GM21576 (cell line): ENCODE measurements at regions not wholly inside any gene's neighbourhood (a gene's known extent, or its start where the extent isn't known, plus 50 kb on each side); places are given as distances from the start of the nearest gene placed in this dataset.

Source experiments
- ATAC-seq: cut with Tn5 transposase; IDR thresholded peaks from one replicate; pipeline ENCODE4 v1.9.1; 2021; ENCODE audit warnings: mild to moderate bottlenecking, moderate library complexity; ENCODE audit not compliant: unreplicated experiment

DNA sequence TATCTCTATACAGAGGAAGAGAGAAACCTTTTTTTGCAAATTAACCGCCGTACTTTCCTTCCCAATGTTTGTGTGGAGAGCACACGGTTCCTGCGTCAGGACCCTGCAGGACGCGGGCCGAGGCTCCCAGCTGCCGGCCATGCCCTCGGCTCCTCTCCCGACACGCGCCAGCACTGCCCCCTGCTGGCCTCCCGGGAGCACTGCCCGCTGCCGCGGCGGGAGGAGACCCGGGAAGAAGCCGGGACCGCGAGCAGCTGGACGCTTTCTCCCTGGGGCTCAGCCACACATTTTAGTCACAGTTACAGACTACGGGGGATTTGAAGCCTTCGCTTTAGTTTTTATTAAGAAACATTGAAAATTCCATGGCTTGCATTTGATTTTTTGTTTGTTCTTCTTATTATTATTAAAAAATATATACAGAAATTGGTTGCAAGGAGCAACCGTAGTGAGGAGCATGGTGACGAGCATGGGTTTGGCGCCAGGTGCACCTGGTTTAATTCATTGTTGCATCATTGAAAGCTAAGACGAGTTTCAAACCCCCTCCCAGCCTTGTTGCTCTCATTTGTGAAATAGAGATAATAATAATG lies 401.2 kb downstream of the GALR1 start:
- peak; percentile 66 for ATAC-seq

DNA sequence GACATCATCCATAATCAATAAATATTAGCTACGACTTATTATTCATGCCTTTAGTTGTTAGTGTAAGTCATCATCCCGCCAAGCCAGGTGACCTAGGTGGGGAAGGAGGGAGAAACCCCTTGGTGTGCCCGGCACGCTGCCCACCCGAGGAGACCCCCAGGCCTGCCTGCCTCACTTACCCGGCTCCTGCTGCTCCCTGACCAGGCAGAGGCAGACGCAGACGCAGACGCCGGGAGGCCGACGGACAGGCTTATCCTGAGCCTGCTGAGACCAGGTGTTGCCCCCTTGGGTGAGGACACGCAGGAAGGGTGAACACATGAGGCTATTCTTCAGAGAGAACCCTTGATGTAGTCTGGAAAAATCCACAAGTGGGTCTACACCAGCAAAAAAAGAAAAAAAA lies 401.8 kb downstream of the GALR1 start:
- no peak for ATAC-seq

DNA sequence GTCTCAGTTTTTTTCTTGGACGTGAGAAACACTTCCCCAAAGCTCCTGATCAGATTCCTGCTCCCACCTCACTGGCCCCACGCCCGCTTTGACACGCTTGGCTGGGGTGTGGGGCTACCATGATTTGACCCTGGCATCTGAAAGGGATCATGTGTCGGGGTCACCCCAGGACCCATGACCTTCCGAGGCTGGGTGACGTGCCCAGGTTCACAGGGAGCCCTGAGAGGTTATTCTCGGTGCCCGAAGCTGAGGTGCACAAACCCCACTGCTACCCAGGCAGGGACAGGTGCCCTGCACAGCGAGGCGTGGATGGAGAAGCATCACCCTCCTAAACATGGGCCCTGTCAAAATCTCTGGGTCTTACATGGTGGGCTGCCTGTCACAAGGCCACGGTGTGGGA lies 404.1 kb downstream of the GALR1 start:
- no peak for ATAC-seq

DNA sequence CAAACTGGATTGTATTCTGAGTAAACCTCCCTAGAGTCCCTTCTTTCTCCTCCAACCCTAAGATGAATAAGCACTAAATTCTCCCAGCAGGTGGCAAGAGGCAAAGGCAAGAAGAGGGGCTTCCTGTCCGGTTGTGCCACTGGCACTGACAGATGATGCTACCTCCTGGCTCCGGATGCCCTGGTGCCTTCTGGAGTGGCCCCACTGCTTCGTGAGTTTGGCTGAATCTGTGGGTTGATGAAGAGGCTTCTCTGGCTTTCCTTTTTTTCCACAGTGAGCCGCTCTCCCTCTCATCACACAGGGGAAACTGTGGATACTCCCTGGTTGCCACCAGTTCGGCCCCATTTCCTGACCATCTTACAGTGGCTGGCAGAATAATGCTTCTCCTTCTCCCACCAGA lies 404.7 kb downstream of the GALR1 start:
- no peak for ATAC-seq

DNA sequence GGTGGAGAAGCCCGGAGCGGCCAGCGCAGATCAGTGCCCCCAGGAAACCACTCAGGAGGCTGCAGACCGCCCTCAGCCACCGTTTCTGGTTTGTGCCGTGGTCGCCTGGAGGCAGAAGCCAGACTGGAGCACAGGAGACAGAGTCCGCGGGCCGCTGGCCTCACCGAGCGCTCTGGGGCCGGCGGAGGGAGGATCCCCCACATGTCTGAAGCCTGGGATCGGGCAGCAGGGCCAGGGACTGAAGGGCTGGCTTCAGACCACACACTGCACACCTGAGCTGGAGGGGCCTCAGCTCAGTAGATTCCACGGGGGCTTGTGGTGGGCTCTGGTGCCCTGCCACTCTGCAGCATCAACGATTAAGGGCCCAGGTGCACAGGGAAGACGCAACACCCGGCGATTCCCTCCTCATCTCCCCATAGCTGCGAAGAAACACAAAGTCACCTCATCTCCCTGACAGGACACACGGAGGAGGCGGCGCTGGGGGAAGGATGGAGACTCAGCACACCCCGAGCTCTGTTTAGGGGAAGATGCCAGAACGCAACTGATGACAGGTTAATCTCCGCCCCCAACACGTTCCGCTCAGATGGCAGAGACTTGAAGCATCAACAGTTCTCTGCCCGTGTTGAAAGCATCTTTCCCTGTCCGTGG lies 408.1 kb downstream of the GALR1 start:
- no peak for ATAC-seq

DNA sequence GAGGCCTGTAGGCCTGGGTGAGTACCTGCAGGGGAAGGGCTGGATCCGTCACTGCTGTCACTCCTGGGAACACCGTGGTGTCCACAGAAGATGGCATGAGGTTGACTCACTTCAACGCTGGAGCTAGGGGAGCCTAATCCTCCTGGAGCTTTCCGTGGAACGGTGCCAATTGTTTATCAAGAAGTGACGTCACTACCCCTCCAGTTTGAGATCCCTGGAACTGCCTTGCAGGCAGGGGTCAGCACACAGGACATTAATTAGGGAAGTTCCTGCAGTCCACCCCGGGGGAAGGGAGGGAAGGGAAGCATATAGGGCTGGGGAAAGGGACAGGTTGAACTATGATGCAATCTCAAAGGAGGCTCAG lies 408.6 kb downstream of the GALR1 start:
- no peak for ATAC-seq

DNA sequence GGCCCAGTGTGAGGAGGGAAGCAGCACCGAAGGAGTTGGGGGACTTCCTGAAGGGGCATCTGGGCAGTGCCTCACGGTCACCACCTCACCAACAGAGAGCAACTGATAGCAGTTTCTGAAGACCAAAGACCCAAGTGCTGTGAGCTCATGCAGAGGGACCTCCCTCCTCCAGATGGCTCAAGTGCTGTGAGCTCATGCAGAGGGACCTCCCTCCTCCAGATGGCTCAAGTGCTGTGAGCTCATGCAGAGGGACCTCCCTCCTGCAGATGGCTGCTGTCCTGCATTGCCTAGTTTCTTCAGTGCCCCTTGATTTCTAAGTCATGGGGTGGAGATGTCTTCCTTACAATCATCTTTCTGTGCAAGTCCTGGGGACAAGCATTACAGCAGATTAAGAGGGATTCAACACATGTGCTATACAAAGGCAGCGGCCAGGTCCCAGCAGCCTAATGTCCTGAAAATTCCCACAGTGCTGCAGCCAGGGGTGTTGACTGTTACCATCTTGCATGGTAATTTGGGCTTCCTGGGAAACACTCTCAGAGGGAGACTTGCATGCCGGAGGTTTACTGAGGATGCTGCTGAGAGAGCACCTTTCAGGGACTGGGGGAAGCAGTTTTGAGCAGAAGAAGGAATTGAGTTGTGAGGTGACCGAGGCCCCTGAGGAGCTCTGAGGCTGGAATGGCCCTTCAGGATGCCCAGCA lies 409.3 kb downstream of the GALR1 start:
- ATAC-seq: no peak

DNA sequence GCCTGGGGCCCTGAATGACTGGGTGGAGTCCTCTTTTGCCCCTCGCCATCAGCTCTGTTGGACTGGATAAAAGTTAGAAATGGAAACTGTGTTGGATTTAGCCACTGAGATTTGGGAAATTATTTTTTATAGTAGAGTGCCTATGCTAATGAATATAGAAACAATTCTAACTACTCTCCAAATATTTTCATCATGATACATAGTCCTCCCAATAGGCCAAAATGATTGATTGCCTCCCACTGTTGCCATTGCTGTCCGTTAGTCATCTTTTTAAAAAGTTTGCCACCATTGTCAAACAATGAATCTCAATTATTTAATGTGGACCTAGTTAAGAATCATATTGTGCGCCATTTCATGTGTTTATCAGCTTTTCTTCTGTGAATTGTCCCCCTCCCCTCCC lies 417.0 kb downstream of the GALR1 start:
- no peak for ATAC-seq

DNA sequence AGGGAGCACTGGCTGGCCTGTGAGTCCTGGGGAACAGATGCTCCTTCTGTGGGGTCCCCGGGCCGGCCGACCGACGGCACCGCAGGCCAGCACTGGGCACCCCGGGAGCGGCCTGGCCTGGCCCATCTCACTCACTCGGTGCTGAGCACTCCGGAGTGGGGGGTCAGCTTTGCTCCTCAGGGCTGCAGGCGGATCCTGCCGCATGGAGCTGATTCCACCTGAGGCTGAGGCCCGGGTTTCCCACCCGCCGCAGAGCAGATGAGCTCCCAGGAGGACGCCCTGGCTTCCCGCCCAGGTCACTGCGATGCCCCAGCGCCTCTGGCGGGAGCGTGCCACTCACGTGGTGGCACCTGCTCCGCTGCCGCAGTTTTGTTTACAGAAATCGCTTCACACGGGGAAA lies 418.6 kb downstream of the GALR1 start:
- no peak for ATAC-seq

DNA sequence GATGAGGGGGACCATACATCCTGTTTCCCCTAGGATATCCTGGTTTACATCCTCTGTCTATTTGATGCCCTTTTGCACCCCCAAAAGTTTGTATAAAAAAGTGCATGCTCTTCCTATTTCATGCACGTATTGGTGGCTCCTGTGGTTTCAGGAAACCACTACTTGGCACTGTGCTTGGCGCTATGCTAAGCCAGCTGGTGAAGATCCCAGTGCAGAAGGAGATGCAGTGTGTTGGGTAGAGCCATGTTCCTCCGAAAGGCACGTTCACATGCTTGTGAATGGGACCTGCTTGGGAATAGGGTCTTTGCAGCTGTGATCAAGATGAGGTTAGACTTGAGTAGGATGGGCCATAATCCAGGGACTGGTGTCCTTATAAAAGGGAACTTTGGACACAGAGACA lies 419.7 kb downstream of the GALR1 start:
- ATAC-seq: no peak

DNA sequence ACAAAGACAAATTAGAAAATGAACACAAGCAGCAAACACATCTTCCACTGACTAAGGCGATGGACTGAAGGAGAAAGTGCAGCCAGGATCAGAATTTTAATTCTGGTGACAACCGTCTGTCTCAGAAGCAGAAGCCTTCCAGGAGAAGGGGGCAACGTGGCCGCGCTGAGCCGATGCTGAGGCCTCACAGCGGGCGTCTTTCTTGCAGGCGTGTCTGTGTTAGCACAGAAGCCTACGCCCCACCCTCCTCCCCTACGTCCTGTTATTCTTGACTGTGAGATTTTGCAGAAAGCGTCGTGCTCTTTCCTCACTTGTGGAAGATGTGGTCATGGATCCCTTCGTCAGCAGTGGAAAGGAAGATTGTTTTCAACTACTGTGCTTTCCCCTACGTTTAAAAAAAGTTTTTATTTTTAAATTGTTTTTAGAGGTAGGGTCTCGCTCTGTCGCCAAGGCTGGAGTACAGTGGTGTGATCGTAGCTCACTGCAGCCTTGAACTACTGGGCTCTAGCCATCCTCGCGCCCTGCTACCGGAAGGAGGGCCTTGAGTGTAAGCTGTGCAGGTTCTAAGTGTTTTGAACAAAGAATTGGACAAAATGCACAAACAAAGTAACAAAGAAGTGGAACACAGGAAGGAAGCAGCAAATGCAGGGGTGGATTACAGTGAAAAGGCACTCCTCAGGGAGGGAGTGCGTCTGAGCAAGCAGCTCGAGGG lies 422.0 kb downstream of the GALR1 start:
- ATAC-seq: no peak

DNA sequence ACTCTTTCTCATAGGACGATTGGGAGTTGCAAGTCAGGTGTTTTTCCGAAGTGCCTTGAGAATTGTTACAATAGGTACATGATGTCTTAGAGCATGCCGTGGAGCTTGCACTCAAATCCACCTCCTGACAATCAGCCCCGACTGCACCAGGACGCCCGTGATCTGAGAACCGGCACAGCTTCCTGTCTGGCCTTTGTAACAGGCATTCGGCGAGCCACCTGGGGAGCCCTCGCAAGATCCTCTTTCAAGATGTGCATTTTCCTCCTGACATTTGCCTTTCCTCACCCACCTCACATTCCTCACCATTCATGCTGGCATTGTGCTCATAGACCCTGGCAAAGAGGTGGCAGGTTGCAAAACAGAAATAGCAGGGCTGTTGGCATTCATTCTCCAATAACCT lies 427.3 kb downstream of the GALR1 start:
- no peak for ATAC-seq

DNA sequence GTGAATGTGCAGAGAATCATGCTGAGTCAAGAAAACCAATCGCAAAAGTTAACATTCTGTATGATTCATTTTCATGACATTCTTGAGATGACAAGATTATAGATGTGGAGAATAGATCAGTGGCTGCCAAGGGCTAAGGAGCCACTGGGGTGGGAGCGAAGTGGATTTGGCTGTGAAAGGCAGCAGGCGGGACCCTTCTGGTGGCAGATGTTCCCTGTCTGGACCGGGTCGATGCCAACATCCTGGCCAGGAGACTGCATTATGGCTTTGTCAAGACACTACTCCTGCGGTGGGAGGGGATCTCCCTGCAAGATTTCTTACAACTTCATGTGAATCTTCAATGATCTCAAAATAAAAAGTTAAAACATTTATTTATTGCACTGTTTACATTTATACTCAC lies 427.9 kb downstream of the GALR1 start:
- no peak for ATAC-seq

DNA sequence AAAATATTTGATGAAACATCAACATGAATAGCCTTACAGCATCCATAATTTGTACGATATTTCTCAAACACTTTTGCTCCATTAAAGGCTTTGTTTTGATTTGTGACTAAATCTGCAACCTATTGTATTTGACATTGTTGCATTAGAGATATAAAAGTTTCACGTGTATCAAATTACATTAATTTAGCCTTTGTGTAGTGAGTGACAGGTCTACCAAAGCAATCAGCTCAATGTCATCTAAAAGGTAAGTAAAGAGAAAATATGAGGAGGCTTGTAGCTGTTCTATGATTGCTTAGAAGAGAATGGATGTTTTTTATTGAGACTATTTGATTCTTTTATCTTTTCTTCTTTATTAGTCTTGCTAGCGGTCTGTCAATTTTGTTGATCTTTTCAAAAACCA lies 430.2 kb downstream of the GALR1 start:
- ATAC-seq: no peak

DNA sequence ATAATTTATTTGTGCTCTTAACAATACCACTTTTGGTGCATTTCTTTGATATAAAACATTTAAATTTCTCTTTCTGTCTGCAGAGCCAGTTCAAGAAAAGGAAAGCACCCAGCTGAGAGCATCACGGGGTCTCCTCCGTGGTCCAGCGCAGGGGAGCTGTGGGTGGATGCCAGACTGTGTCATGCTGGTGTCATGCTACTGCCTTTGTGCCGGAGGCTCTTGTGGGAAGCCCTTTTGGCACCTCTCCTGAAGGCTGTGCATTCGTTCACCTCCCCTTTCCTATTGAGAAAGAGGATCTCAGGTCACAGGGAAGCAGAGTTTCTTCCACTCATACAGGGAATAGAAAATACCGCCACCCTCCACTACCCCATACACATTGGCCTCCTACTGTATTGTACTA lies 450.4 kb downstream of the GALR1 start:
- no peak for ATAC-seq

DNA sequence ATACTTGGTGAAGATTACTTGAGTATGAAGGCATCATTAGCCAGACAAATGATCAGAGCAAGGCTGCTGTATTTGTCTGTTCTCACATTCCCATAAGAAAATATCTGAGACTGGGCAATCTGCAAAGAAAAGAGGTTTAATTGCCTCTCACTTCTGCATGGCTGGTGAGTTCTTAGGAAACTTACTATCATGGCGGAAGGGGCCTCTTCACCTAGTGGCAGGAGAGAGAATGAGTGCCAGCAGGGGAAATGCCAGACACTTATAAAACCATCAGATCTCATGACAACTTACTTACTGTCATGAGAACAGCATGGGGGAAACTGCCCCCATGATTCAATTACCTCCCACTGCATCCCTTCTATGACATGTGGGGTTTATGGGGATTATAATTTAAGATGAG lies 452.3 kb downstream of the GALR1 start:
- no peak for ATAC-seq

DNA sequence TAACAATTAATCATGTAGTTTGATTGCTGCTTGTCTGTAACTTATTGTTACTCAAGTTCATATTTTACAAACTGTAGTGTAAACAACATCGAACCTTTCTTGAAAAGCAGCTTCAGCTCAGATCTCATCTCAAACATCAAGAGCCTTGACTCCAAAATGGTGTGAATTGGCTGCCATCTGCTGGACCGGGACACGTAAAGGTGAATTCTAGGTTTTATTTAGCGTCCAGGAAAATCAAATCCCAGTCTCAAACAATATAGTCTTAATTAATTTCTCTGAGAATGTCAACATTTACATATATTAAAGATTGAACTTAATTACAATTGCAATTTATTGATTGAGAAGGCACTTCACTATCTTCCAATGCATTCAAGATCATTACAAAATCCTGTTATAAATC lies 453.0 kb downstream of the GALR1 start:
- ATAC-seq: no peak

DNA sequence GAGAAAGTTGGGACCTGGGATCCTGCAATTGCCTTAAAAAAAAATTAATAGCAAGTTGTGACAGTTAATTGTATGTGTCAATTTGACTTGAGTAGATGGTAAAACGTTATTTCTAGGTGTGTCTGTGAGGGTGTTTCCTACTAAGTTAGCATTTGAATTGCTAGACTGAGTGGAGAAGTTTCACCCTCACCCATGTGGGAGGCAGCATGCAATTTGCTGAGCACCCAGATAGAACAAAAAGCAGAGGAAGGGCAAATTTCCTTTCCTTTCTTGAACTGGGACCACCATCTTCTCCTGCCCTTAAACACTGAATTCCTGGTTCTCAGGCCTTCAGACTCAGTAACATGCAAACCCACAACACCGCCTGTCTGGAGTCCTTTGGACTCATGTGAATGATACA lies 455.7 kb downstream of the GALR1 start:
- ATAC-seq: no peak

DNA sequence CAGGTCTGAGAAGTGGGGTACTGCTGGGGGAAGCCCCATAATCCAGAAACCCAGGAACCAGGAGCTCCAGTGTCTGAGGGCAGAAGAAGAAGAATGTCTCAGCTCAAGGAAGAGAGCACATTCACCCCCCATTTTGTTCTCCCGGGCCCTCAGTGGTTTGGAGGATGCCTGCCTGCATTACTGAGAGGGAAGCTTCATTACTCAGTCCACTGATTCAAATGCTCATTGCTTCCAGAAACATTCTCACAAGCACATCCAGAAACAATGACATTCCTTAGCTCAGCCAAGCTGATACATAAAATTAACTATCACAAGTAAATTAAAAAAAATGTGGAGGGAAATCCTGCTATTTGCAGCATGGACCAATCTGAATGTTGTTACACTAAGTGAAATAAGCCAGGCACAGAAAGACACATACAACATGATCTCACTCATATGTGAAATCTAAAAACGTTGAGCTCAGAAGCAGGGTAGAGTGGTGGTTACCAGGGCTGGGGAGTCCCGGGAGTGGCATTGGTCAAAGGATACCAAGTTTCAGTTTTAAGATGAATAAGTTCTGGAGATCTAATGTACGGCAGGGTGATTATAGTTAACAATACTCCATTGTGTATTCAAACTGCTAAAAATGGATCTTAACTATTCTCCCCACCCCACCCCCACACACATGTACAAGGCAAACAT lies 459.3 kb downstream of the GALR1 start:
- peak; percentile 64 for ATAC-seq

DNA sequence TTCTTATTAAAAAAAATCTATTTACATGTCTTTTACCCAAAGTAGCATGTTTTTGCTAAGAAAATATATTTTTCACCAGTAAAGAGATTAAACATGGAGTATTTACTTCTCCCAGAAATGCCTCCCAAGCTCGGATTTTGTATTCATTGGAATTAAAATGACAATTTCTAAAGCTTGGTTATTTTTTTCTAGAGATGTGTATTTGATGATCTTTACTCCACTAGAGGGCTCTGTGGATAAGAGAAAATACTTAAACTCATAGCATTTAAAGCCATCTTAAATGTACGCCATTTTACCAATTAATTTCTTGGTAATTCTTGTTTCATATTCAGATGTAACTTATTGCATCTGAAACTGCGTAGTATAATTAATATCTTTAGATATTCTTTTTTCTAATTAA lies 461.4 kb downstream of the GALR1 start:
- no peak for ATAC-seq

DNA sequence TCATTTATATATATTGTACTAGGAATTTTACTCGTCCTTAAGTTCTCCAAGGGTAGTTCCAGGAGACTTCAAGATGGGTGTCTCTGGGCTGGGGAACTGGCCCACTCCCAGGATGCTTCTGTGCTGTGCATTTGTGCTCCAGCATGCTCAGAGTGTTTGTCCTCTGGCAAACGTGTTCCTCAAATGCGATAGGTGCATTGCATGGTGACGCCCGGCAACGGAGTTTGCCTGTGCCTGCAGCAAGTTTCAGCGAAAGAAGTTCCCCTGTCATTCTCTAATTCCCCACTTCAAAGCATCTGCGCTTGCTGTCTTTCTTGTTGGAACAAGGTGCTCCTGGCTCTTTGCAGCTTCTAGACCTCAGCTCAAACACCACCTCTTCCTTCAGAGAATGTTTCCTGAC lies 465.1 kb downstream of the GALR1 start:
- no peak for ATAC-seq

DNA sequence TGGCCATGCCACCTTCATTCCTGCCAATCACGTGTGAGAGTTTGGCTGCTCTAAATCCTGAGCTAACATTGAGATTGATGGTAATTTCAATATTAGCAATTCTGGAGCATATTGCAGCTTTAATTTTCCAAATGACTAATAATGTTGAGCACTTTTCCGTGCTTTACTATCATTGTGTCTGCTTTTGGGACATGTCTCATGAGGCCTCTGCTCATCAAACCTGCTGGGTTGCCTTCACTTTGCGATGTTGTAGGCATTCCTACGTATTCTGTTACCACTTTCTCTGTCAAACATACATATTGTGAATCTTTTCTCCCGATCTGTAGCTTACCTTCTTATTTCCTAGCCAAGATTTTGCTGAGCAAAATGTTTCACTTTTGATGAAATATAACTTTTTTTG lies 466.6 kb downstream of the GALR1 start:
- no peak for ATAC-seq
